ENCODE measurements at regions not wholly inside any gene's neighbourhood (a gene's known extent, or its start where the extent isn't known, plus 50 kb on each side); places are given as distances from the start of the nearest gene placed in this dataset.

- DNase-seq: no peak
Observed at GRCh38 chr11:119520400-119520799, 97.4 kb upstream of the THY1 start.

GRCh38 chr11:119519796-119520195, 96.8 kb upstream of the THY1 start:
- no peak for DNase-seq

GRCh38 chr11:119518746-119519730, 96.1 kb upstream of the THY1 start:
- no peak for DNase-seq

- DNase-seq: no peak
Observed at GRCh38 chr11:119515771-119516400, 92.9 kb upstream of the THY1 start.

- no peak for DNase-seq
Observed at GRCh38 chr11:119513806-119514170, 90.8 kb upstream of the THY1 start.

- DNase-seq: no peak
Observed at GRCh38 chr11:119513131-119513805, 90.3 kb upstream of the THY1 start.

GRCh38 chr11:119512369-119512768, 89.4 kb upstream of the THY1 start:
- no peak for DNase-seq

- DNase-seq: no peak
Observed at GRCh38 chr11:119511614-119512306, 88.8 kb upstream of the THY1 start.

- DNase-seq: no peak
Observed at GRCh38 chr11:119509969-119510401, 87.0 kb upstream of the THY1 start.

GRCh38 chr11:119509282-119509841, 86.4 kb upstream of the THY1 start:
- no peak for DNase-seq

- no peak for DNase-seq
Observed at GRCh38 chr11:119506436-119506835, 83.5 kb upstream of the THY1 start.

GRCh38 chr11:119505861-119506260, 82.9 kb upstream of the THY1 start:
- no peak for DNase-seq

GRCh38 chr11:119505071-119505470, 82.1 kb upstream of the THY1 start:
- DNase-seq: no peak

GRCh38 chr11:119504371-119504770, 81.4 kb upstream of the THY1 start:
- no peak for DNase-seq

- no peak for DNase-seq
Observed at GRCh38 chr11:119501777-119502405, 78.9 kb upstream of the THY1 start.

- DNase-seq: no peak
Observed at GRCh38 chr11:119497717-119498116, 74.7 kb upstream of the THY1 start.

- no peak for DNase-seq
Observed at GRCh38 chr11:119496997-119497396, 74.0 kb upstream of the THY1 start.

- no peak for DNase-seq
Observed at GRCh38 chr11:119496469-119496868, 73.5 kb upstream of the THY1 start.

GRCh38 chr11:119493712-119494111, 70.7 kb upstream of the THY1 start:
- DNase-seq: no peak

- DNase-seq: no peak
Observed at GRCh38 chr11:119491753-119492510, 69.0 kb upstream of the THY1 start.

Measured in effector CD4-positive, alpha-beta T cell (primary cell).